Mesenchymal stem cell (in vitro differentiated cells and primary cell): ENCODE measurements at regions not wholly inside any gene's neighbourhood (a gene's known extent, or its start where the extent isn't known, plus 50 kb on each side); places are given as distances from the start of the nearest gene placed in this dataset.
"Not testable (repeated sequence)": the region's sequence is repeated elsewhere in the genome, so short reads cannot be mapped to it uniquely, and the experiment has no call there.

Experiments used
- DNase-seq: peaks from one replicate; pipeline ENCODE4 v3.0.0-alpha.2; 2013
- H2AFZ ChIP-seq: one replicate; pipeline ENCODE4 v1.6.1; 2013; ENCODE audit warnings: low read depth, mild to moderate bottlenecking, control low read depth, inconsistent platforms, low read length, moderate library complexity
- H2AK5ac ChIP-seq: 2 replicates; pipeline ENCODE4 v1.6.1; 2013; ENCODE audit warnings: low read length, moderate library complexity, mild to moderate bottlenecking, inconsistent platforms; ENCODE audit not compliant: severe bottlenecking
- H2BK120ac ChIP-seq: one replicate; pipeline ENCODE4 v1.6.1; 2013; ENCODE audit warnings: low read depth, mild to moderate bottlenecking, inconsistent platforms, low read length, moderate library complexity
- H2BK12ac ChIP-seq, 2 experiments: one replicate each; pipeline ENCODE4 v1.6.1; 2013; ENCODE audit warnings: inconsistent platforms in 2 of 2, low read length in 2 of 2, mild to moderate bottlenecking in 2 of 2, moderate library complexity in 2 of 2, control low read depth in 1 of 2
- H2BK15ac ChIP-seq: one replicate; pipeline ENCODE4 v1.6.1; 2013; ENCODE audit warnings: mild to moderate bottlenecking, low read depth, inconsistent platforms; ENCODE audit not compliant: poor library complexity, severe bottlenecking
- H2BK5ac ChIP-seq: 2 replicates; pipeline ENCODE4 v1.6.1; 2013; ENCODE audit warnings: low read depth, mild to moderate bottlenecking, low read length, control low read depth, inconsistent platforms; ENCODE audit not compliant: poor library complexity, severe bottlenecking
- H3K14ac ChIP-seq, 2 experiments: one replicate each; pipeline ENCODE4 v1.6.1; 2013; ENCODE audit warnings: inconsistent platforms in 2 of 2, low read length in 2 of 2, control low read depth in 1 of 2, mild to moderate bottlenecking in 1 of 2, moderate library complexity in 1 of 2
- H3K18ac ChIP-seq, 2 experiments: one replicate each; pipeline ENCODE4 v1.6.1; 2013; ENCODE audit warnings: inconsistent platforms in 2 of 2, low read length in 2 of 2, control low read depth in 1 of 2, low read depth in 1 of 2, mild to moderate bottlenecking in 1 of 2
- H3K23ac ChIP-seq, 2 experiments: one replicate each; pipeline ENCODE4 v1.6.1; 2013; ENCODE audit warnings: inconsistent platforms in 2 of 2, low read length in 2 of 2, mild to moderate bottlenecking in 2 of 2, moderate library complexity in 2 of 2, control low read depth in 1 of 2
- H3K27ac ChIP-seq: 2 replicates; pipeline ENCODE4 v1.5.1; 2013; ENCODE audit warnings: mild to moderate bottlenecking, moderate library complexity, low read length, control low read depth, inconsistent platforms; ENCODE audit not compliant: poor library complexity, severe bottlenecking
- H3K27me3 ChIP-seq, 2 experiments: 2 replicates each; pipeline versions ENCODE4 v1.6.1 to v1.7.0; 2013; ENCODE audit warnings: low read length in 2 of 2, mild to moderate bottlenecking in 2 of 2, moderate library complexity in 2 of 2, control low read depth in 1 of 2, inconsistent platforms in 1 of 2; ENCODE audit not compliant: control insufficient read depth in 1 of 2, insufficient read depth in 1 of 2
- H3K36me3 ChIP-seq, 2 experiments: 2 replicates each; pipeline versions ENCODE4 v1.6.1 to v1.7.0; 2013; ENCODE audit warnings: low read length in 2 of 2, control low read depth in 1 of 2, inconsistent platforms in 1 of 2, low read depth in 1 of 2, mild to moderate bottlenecking in 1 of 2; ENCODE audit not compliant: insufficient read depth in 2 of 2, control insufficient read depth in 1 of 2
- H3K4ac ChIP-seq, 2 experiments: one replicate each; pipeline ENCODE4 v1.6.1; 2013; ENCODE audit warnings: inconsistent platforms in 2 of 2, low read length in 2 of 2, mild to moderate bottlenecking in 2 of 2, moderate library complexity in 2 of 2, control low read depth in 1 of 2, low read depth in 1 of 2
- H3K4me1 ChIP-seq: 2 replicates; pipeline ENCODE4 v1.6.1; 2013; ENCODE audit warnings: low read depth, low read length, control low read depth; ENCODE audit not compliant: control insufficient read depth, insufficient read depth
- H3K4me2 ChIP-seq: 2 replicates; pipeline ENCODE4 v1.6.1; 2013; ENCODE audit warnings: low read length, mild to moderate bottlenecking, inconsistent platforms; ENCODE audit not compliant: poor library complexity, severe bottlenecking
- H3K4me3 ChIP-seq, 2 experiments: 2 replicates each; pipeline versions ENCODE4 v1.5.1 to v1.7.0; 2013; ENCODE audit warnings: low read length in 2 of 2, mild to moderate bottlenecking in 2 of 2, control low read depth in 1 of 2, low read depth in 1 of 2; ENCODE audit not compliant: insufficient read depth in 1 of 2
- H3K79me1 ChIP-seq: replicated peaks from 2 replicates; pipeline ENCODE4 v1.6.1; 2013; ENCODE audit warnings: mild to moderate bottlenecking, control low read depth, low read length, inconsistent platforms; ENCODE audit not compliant: poor library complexity, severe bottlenecking
- H3K9ac ChIP-seq: 2 replicates; pipeline ENCODE4 v1.7.0; 2013; ENCODE audit warnings: mild to moderate bottlenecking, low read length, moderate library complexity
- H3K9me3 ChIP-seq: 2 replicates; pipeline ENCODE4 v1.7.0; 2013; ENCODE audit warnings: mild to moderate bottlenecking, low read length; ENCODE audit not compliant: control insufficient read depth
- H4K8ac ChIP-seq: one replicate; pipeline ENCODE4 v1.6.1; 2013; ENCODE audit warnings: inconsistent platforms, mild to moderate bottlenecking, low read length, moderate library complexity
- H4K91ac ChIP-seq: one replicate; pipeline ENCODE4 v1.6.1; 2013; ENCODE audit warnings: mild to moderate bottlenecking, low read length, inconsistent platforms
- WGBS: methylation state at CpG from one replicate; pipeline ENCODE4 v1.1.7; 2013; ENCODE audit warnings: mixed read lengths; 5-methylcytosine and 5-hydroxymethylcytosine counted together

DNA sequence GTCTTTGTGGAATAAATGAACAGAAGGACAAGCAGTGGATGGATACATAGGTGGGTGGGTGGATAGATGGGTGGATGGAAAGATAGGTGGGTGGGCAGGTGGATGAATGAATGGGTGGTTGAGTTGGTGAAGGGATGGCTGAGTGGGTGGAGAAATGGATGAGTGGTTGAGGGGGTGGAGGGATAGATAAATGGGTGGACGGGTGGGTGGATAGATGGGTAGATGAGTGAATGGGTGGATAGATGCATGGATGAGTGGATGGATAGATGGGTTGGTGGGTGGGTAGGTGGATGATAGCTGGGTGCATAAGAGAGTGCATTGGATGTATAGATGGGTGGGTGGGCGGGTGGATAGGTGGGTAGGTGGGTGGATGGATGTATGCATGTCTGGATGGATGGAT, 63.5 kb downstream of the UNC93B1 start:
- H3K23ac ChIP-seq, H3K36me3 ChIP-seq, DNase-seq, H2AK5ac ChIP-seq, H3K27ac ChIP-seq, H2BK120ac ChIP-seq, H3K79me1 ChIP-seq, H3K4me2 ChIP-seq, H3K4me3 ChIP-seq, H4K91ac ChIP-seq, H3K18ac ChIP-seq, H2BK12ac ChIP-seq, H3K4ac ChIP-seq, H3K14ac ChIP-seq, H2BK5ac ChIP-seq, H2BK15ac ChIP-seq, H3K9me3 ChIP-seq, H2AFZ ChIP-seq, H3K4me1 ChIP-seq, H4K8ac ChIP-seq, H3K9ac ChIP-seq: not testable (repeated sequence)
- H3K27me3 ChIP-seq, result peaks cover 0 to 16% of the 10 kb centered on the region in 2 experiments
- WGBS, result 68% methylated on average over 2 of the region's 2 CpGs

GRCh38 chr11:67938964-67939363, 64.9 kb downstream of the UNC93B1 start:
- not testable (repeated sequence) for H2BK12ac ChIP-seq, H3K4me3 ChIP-seq, H3K4me2 ChIP-seq, H2BK5ac ChIP-seq, DNase-seq, H3K23ac ChIP-seq, H2AFZ ChIP-seq, H3K4me1 ChIP-seq, H2AK5ac ChIP-seq, H3K18ac ChIP-seq, H4K91ac ChIP-seq, H2BK120ac ChIP-seq, H3K36me3 ChIP-seq, H3K4ac ChIP-seq, H4K8ac ChIP-seq, H3K14ac ChIP-seq, H3K27ac ChIP-seq, H3K79me1 ChIP-seq, H3K9ac ChIP-seq, H3K9me3 ChIP-seq, H2BK15ac ChIP-seq
- WGBS, result no CpG with 5 or more reads among the region's 4 CpGs
- H3K27me3 ChIP-seq, result peaks cover 0 to 18% of the 10 kb centered on the region in 2 experiments

GRCh38 chr11:67938371-67938770, 65.5 kb downstream of the UNC93B1 start:
- not testable (repeated sequence) for H2BK120ac ChIP-seq, H2AFZ ChIP-seq, H3K4me1 ChIP-seq, H2AK5ac ChIP-seq, H3K14ac ChIP-seq, H3K79me1 ChIP-seq, H3K9me3 ChIP-seq, H4K91ac ChIP-seq, DNase-seq, H3K4me2 ChIP-seq, H4K8ac ChIP-seq, H2BK12ac ChIP-seq, H3K9ac ChIP-seq, H3K23ac ChIP-seq, H3K36me3 ChIP-seq, H3K4ac ChIP-seq, H3K27ac ChIP-seq, H2BK5ac ChIP-seq, H3K4me3 ChIP-seq, H3K18ac ChIP-seq, H2BK15ac ChIP-seq
- peaks cover 0 to 15% of the 10 kb centered on the region in 2 experiments for H3K27me3 ChIP-seq
- WGBS, result 84% methylated on average over 3 of the region's 3 CpGs

DNA sequence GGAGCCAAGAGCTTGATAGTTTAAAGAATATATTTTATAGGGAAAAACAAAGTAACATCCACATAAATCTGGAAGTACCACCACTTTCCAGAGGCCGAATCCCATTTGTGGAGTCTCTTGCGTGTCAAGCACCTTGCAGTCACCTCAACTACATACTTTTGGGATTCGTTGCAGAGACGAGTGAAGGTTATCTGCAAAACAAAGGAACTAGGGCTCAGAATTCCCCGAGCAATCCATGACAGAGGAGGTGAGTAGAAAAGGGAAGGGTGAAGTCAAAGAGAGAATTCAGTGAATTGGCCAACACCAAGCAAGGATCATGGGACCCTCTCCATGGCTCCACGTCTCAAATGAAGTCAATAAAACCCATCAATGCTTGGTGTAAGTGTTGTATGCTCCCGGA, 80.3 kb downstream of the UNC93B1 start:
- not testable (repeated sequence) for DNase-seq, H3K9ac ChIP-seq, H3K14ac ChIP-seq, H4K8ac ChIP-seq, H3K4me2 ChIP-seq, H3K9me3 ChIP-seq, H3K36me3 ChIP-seq, H2BK15ac ChIP-seq, H3K4ac ChIP-seq, H4K91ac ChIP-seq, H3K4me1 ChIP-seq, H2BK12ac ChIP-seq, H2AK5ac ChIP-seq, H3K4me3 ChIP-seq, H2AFZ ChIP-seq, H3K18ac ChIP-seq, H3K23ac ChIP-seq, H3K27me3 ChIP-seq, H3K79me1 ChIP-seq, H3K27ac ChIP-seq, H2BK120ac ChIP-seq, H2BK5ac ChIP-seq
- WGBS, result 69% methylated on average over 5 of the region's 7 CpGs
